ENCODE measurements at regions not wholly inside any gene's neighbourhood (a gene's known extent, or its start where the extent isn't known, plus 50 kb on each side); places are given as distances from the start of the nearest gene placed in this dataset.

- H2BK5ac ChIP-seq (ENCODE audit: insufficient read length, low read length) = no peak overlapping the region
- no peak overlapping the region for H4K91ac ChIP-seq (ENCODE audit: insufficient read length, low read depth, low read length)
- no peaks in the 10 kb centered on the region for H3K36me3 Mint-ChIP-seq (ENCODE audit: insufficient read depth in 1 of 3, low read depth in 3 of 3)
- H3K4me2 ChIP-seq (ENCODE audit: insufficient read depth, insufficient read length, low read length) = no peak overlapping the region
- no peak overlapping the region for H4K5ac ChIP-seq (ENCODE audit: insufficient read length, low read depth, low read length)
- no peak overlapping the region for H3K27ac ChIP-seq (ENCODE audit: insufficient read length, low read depth, low read length)
- H3K14ac ChIP-seq (ENCODE audit: insufficient read depth, low read length) = no peak overlapping the region
- no CpG with 5 or more reads among the region's 9 CpGs for WGBS (ENCODE audit: extremely low coverage, insufficient read length, low lambda C conversion rate)
- no peak for TF ChIP-seq CTCF (conservative IDR thresholded peaks at IDR 0.05)
- no peaks in the 10 kb centered on the region for H3K79me1 ChIP-seq (ENCODE audit: insufficient read depth, low read depth, low read length, poor library complexity, severe bottlenecking)
- no peak overlapping the region for H3K56ac ChIP-seq (ENCODE audit: insufficient read length, low read depth, low read length)
- no peak overlapping the region for H3K4me3 Mint-ChIP-seq
- H2AK5ac ChIP-seq (ENCODE audit: insufficient read length, low read length) = no peak overlapping the region
- H2BK120ac ChIP-seq (ENCODE audit: low read depth, low read length, poor library complexity, severe bottlenecking) = no peak overlapping the region
- no peak overlapping the region for H3K23ac ChIP-seq (ENCODE audit: insufficient read length, low read depth, low read length)
- H3K4me1 ChIP-seq (ENCODE audit: insufficient read depth, low read length) = no peaks in the 10 kb centered on the region; the same call in 1 of the 2 replicates
- no peaks in the 10 kb centered on the region for H3K27me3 Mint-ChIP-seq (ENCODE audit: low read depth)
- no peaks in the 10 kb centered on the region for H3K27me3 ChIP-seq (ENCODE audit: insufficient read depth, low read length)
- no peak overlapping the region for H4K8ac ChIP-seq (replicated peaks; ENCODE audit: insufficient read length, low read depth, low read length)
- DNase-seq = peak; percentile 16
- no peaks in the 10 kb centered on the region for H3K9me3 ChIP-seq (ENCODE audit: control insufficient read depth, low read depth, low read length)
- H2BK20ac ChIP-seq (ENCODE audit: low read depth, low read length, poor library complexity, severe bottlenecking) = no peak overlapping the region
- H3K79me2 ChIP-seq (ENCODE audit: insufficient read depth, low read length) = no peaks in the 10 kb centered on the region
- no peak overlapping the region for H2BK12ac ChIP-seq (ENCODE audit: insufficient read length, low read depth, low read length)
- no peak overlapping the region for H3T11ph ChIP-seq (ENCODE audit: low read length)
- H3K9me3 Mint-ChIP-seq = no peaks in the 10 kb centered on the region; a peak in 1 of 5 replicates
- no peak overlapping the region for H3K4ac ChIP-seq (ENCODE audit: low read depth, low read length)
- no peaks in the 10 kb centered on the region for H4K20me1 ChIP-seq (ENCODE audit: control insufficient read depth, insufficient read depth, insufficient read length)
- H3K4me1 Mint-ChIP-seq = peaks cover 12 to 21% of the 10 kb centered on the region in 2 experiments
- no peaks in the 10 kb centered on the region for H3K23me2 ChIP-seq (ENCODE audit: insufficient read length, low read depth, low read length, poor library complexity, severe bottlenecking)
- 0 out of 7 replicates have a peak overlapping the region, but pooled peaks of 1 of the 3 experiments have one; percentile 79 for H3K27ac Mint-ChIP-seq
- H3K18ac ChIP-seq (ENCODE audit: insufficient read length, low read depth, low read length) = no peak overlapping the region
- no peak overlapping the region for H2BK15ac ChIP-seq (ENCODE audit: low read depth, low read length)
- no peak overlapping the region for H3K9ac ChIP-seq (ENCODE audit: extremely low read depth, insufficient read length, low read length)
- no peak overlapping the region for H2AFZ ChIP-seq (ENCODE audit: low read length)
These were observed 166.5 kb downstream of the VEGFA start for GRCh38 chr6:43936476-43936875.
